Activated CD4-positive, alpha-beta T cell treated with anti-CD3 and anti-CD28 coated beads, Interleukin-2, amount 10 ng/mL, durations not matched to agents 7 days and 5 days (primary cell): ENCODE measurements at regions not wholly inside any gene's neighbourhood (a gene's known extent, or its start where the extent isn't known, plus 50 kb on each side); places are given as distances from the start of the nearest gene placed in this dataset.

Experiments used
- CTCF ChIA-PET: fragments of 350-600 bp; sonication (Branson Sonifier 250); formaldehyde crosslinking; loops from one replicate; lab custom pipeline; 2021; ENCODE audit warnings: antibody characterized with exemption; lab: Charles Lee
- POLR2A ChIA-PET: fragments of 350-600 bp; sonication (Branson Sonifier 250); formaldehyde crosslinking; loops from one replicate; lab custom pipeline; 2021; ENCODE audit warnings: antibody characterized with exemption; lab: Charles Lee
- DNase-seq: peaks from one replicate; pipeline ENCODE4 v3.0.0-alpha.2; 2020
- H3K27ac Mint-ChIP-seq: one replicate; pipeline ENCODE4 v1.8.0; 2021; ENCODE audit warnings: mild to moderate bottlenecking, moderate library complexity, mixed read lengths
- H3K27me3 Mint-ChIP-seq: one replicate; pipeline ENCODE4 v1.8.0; 2021; ENCODE audit warnings: mixed read lengths
- H3K36me3 Mint-ChIP-seq: one replicate; pipeline ENCODE4 v1.8.0; 2021; ENCODE audit warnings: low read depth, mixed read lengths
- H3K4me1 Mint-ChIP-seq: one replicate; pipeline ENCODE4 v1.8.0; 2021; ENCODE audit warnings: mixed read lengths
- H3K4me3 Mint-ChIP-seq: one replicate; pipeline ENCODE4 v1.8.0; 2021; ENCODE audit warnings: mild to moderate bottlenecking, moderate library complexity, mixed read lengths
- H3K9me3 Mint-ChIP-seq: one replicate; pipeline ENCODE4 v1.8.0; 2021; ENCODE audit warnings: mixed read lengths

DNA sequence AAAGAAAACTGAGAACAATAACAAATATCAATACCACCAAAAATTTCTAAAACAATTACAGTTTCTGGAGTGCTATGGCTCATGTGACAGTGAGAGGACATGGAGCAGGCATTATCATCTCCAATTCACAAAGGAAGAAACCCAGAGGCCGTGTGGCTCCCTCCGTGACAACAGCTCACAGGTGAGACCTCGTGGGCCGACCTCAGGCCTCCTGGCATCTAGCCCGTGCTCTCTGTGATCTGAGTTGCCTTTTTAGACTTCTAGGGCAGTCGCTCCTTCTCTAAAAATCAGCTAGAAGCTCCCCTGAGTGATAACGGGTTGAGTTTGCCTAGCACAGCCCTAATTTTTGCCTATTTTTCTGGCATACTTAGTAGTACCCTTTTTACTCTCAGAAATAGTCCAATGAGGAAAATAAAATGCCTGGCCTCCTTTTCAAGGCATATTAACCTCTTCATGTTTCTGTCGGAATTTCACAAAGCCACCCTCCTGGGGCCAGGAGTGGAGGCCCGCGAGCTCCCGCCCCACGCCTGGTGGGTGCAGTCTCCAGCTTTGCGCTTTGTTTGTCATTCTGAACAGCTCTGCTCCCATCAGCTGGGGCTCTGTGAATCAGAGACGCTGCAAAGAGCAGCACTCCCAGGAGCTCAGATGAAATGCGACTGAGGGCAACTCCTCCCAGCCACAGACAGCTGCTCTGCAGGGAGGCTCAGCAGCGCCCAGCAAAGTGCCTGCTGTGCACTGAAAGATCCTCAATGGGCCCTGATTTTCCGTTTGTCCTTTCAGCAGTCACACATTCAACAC lies 292.5 kb downstream of the UQCRFS1 start:
- POLR2A ChIA-PET: no interaction called here
- Mint-ChIP-seq H3K4me1 (no peaks in the 10 kb centered on the region), H3K4me3 (no peak overlapping the region), H3K9me3 (no peaks in the 10 kb centered on the region), H3K27me3 (no peaks in the 10 kb centered on the region), H3K27ac (no peak overlapping the region), H3K36me3 (no peaks in the 10 kb centered on the region)
- no peak for DNase-seq
- CTCF ChIA-PET: interaction anchor here (1.0 kb wide), 1 partner anchor 13 kb away, joined by 3 read pairs; no protein-coding TSS in a partner anchor

DNA sequence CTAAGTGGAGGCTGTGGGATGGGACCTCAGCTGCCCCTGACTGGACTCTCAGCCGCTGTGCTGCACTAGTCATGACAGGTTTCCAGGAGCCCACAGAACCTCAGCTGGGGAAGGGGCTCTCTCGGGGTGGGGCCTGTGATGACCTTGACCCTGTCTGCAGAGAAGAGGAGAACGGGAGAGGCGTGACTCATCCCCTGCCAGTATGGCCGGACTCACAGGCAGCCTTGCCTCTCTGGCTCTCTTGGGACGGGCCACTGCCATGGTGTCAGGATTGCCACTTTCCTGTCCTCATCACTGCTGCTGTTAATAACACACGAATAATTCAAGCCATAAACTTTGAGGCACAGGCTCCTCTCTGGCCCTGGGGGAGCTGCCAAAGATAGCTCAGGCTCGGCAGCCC lies 295.3 kb downstream of the UQCRFS1 start:
- CTCF ChIA-PET: no interaction called here
- H3K9me3 Mint-ChIP-seq: no peaks in the 10 kb centered on the region
- no peaks in the 10 kb centered on the region for H3K4me1 Mint-ChIP-seq
- H3K4me3 Mint-ChIP-seq: no peak overlapping the region
- H3K27me3 Mint-ChIP-seq: no peaks in the 10 kb centered on the region
- POLR2A ChIA-PET: no interaction called here
- no peak overlapping the region for H3K27ac Mint-ChIP-seq
- no peaks in the 10 kb centered on the region for H3K36me3 Mint-ChIP-seq
- no peak for DNase-seq

DNA sequence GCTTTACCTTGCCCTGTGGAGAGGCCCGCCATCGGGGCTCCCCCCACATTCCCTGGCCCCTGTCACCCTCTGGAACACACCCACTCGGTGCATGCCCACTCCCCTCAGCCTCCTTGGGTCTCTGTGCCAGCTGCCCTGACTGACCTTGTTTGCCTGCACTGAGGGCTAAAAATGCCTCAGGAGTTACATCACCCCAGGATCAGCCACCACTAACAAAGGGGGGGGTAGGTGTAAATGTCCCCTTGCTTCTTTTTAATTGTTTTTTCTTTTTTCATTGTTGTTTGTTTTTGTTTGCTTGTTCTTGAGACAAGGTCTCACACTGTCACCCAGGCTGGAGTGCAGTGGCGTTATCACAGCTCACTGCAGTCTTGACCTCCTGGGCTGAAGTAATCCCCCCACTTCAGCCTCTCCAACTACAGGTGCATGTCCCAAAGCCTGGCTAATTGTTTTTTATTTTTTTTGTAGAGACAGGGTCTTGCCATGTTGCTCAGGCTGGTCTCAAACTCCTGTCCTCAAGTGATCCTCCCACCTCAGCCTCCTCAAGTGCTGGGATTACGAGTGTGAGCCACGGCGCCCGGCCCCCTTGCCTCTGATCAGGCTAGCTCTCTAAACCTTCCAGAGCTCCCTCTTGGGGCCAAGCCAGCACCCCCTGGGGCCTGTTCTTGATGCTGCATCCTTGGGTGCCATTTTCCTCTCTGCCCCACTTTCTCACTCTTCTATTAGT lies 297.1 kb downstream of the UQCRFS1 start:
- CTCF ChIA-PET: no interaction called here
- POLR2A ChIA-PET: no interaction called here

DNA sequence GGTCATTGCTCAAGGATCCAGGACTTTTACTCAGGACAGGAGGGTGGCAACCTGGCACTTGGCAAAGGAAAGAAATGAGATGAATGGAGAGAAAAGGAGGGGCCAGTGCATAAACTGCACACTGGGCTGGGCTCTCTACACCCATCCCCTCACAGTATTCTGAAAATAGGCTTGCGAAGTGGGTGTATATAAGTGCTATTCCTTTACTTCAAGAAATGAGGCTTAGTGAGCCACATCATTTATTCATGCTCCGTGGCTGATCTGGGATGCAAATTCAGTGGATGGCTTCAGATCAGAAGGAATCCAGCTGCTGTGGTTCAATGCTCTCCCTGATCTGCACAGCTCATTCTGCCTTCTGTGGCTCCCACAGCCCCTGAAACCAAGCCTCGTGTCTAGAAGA lies 297.7 kb downstream of the UQCRFS1 start:
- Mint-ChIP-seq H3K36me3 (no peaks in the 10 kb centered on the region), H3K4me3 (no peak overlapping the region), H3K4me1 (no peaks in the 10 kb centered on the region), H3K9me3 (no peaks in the 10 kb centered on the region), H3K27ac (no peak overlapping the region), H3K27me3 (no peaks in the 10 kb centered on the region)
- CTCF ChIA-PET: no interaction called here
- no peak for DNase-seq
- POLR2A ChIA-PET: no interaction called here

More for the DNA sequence above, 297.1 kb downstream of the UQCRFS1 start:
- no peak for DNase-seq
- H3K4me1 Mint-ChIP-seq: no peaks in the 10 kb centered on the region
- H3K9me3 Mint-ChIP-seq: no peaks in the 10 kb centered on the region
- H3K4me3 Mint-ChIP-seq: no peak overlapping the region
- H3K27ac Mint-ChIP-seq: no peak overlapping the region
- H3K36me3 Mint-ChIP-seq: no peaks in the 10 kb centered on the region
- no peaks in the 10 kb centered on the region for H3K27me3 Mint-ChIP-seq

DNA sequence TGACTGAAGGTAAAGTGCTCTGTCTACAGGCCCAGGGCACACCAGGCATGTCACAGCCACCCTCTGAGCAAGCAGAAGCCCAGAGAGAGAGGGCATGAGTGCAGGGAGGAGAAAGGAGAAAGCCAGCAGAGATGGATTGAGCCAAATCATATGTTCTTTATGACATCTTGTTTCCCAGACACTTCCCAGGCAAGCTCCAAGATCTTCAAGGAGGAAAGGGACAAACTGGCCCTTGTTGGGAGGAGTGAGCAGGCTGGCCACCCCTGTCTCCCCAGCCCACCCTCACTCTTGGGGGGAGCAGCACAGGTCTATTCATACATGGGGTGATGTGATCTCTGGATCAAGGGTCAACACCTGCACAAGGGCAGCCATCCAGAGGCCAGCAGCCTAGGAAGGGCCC lies 298.8 kb downstream of the UQCRFS1 start:
- H3K27ac Mint-ChIP-seq: no peak overlapping the region
- no peaks in the 10 kb centered on the region for H3K9me3 Mint-ChIP-seq
- no peaks in the 10 kb centered on the region for H3K27me3 Mint-ChIP-seq
- DNase-seq: no peak
- H3K36me3 Mint-ChIP-seq: no peaks in the 10 kb centered on the region
- no peak overlapping the region for H3K4me3 Mint-ChIP-seq
- CTCF ChIA-PET: no interaction called here
- POLR2A ChIA-PET: no interaction called here
- H3K4me1 Mint-ChIP-seq: no peaks in the 10 kb centered on the region

DNA sequence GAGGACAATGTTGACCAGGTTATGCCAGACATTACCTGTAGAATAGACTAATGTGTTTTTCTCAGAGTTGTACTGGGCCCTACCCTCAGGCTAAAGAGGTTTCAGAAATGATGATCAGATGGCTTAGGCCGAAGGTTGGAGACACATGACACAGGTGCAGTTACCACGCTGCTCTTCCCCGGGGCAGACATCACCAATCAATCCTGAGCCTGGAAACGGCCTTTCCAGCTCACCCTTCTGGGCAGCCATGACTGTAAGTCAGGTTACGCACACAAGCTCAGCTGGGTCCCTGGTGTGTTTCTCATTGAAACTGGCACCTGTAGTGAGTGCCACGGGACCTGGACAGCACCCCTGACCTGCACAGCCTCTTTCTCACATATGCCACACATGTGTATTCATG lies 299.3 kb downstream of the UQCRFS1 start:
- POLR2A ChIA-PET: no interaction called here
- H3K36me3 Mint-ChIP-seq: no peaks in the 10 kb centered on the region
- no peak overlapping the region for H3K4me3 Mint-ChIP-seq
- H3K27me3 Mint-ChIP-seq: no peaks in the 10 kb centered on the region
- DNase-seq: no peak
- H3K9me3 Mint-ChIP-seq: no peaks in the 10 kb centered on the region
- no peak overlapping the region for H3K27ac Mint-ChIP-seq
- CTCF ChIA-PET: no interaction called here
- H3K4me1 Mint-ChIP-seq: no peaks in the 10 kb centered on the region

DNA sequence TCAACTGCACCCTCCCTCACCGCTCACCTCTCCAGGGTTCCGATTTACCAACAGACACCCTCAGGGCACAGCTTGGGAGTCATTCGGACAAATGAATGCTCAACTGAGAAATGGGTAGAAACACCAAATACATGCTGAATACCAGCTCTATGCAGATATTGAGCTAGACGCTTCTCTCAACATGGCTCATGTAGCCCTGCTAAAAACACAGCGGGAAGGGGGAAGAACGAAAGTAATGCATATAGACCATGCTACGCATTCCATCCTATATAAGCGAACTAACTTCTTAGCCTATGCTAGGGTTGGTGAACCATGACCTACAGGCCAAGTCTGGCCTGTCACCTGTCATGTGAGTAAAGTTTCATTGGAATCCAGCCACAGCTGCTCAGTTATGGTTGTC lies 304.0 kb downstream of the UQCRFS1 start:
- DNase-seq: no peak
- ChIA-PET POLR2A (no interaction called here), CTCF (no interaction called here)
- H3K27me3 Mint-ChIP-seq: no peaks in the 10 kb centered on the region
- H3K4me1 Mint-ChIP-seq: no peaks in the 10 kb centered on the region
- no peak overlapping the region for H3K4me3 Mint-ChIP-seq
- H3K9me3 Mint-ChIP-seq: no peaks in the 10 kb centered on the region
- no peak overlapping the region for H3K27ac Mint-ChIP-seq
- H3K36me3 Mint-ChIP-seq: no peaks in the 10 kb centered on the region

DNA sequence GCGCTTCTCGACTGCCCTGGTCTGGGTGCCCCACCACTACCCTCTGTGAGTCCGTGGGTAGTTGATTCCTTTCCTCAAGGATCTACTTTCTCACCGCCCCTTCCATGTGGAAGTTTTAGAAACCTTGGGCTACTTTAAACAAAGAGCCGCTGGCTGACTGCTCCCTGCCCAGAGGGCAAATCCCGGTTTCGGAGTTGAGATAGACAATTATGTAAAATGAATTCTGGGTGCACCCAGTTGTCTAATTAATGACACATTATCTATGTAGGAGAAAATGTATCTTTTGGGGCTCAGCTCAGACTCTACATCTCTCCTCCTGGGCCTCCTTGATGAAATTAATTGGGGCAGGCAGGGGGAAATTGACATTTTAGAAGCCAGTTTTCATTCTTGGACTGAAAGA lies 305.4 kb downstream of the UQCRFS1 start:
- Mint-ChIP-seq H3K4me1 (no peaks in the 10 kb centered on the region), H3K36me3 (no peaks in the 10 kb centered on the region), H3K27ac (no peak overlapping the region), H3K27me3 (no peaks in the 10 kb centered on the region), H3K9me3 (no peaks in the 10 kb centered on the region), H3K4me3 (no peak overlapping the region)
- no peak for DNase-seq
- POLR2A ChIA-PET: no interaction called here
- CTCF ChIA-PET: no interaction called here

DNA sequence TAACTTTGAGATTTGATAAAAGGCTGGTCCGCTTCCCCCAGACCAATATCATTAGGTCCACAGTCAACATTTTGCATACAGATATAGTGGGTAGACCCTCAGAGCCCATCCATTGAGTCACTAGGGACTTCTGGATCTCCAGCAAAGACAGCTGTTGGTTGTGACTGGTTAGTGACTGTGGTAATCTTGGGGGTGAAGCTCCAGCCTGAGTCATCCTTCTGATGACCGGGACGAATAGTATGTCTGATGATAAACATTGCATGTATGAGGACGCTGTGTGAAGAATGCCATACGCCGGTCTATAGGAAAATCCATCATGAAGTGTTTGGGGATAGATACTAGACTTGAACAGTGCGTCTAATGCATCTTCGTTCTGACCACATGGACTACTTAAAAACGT lies 307.0 kb downstream of the UQCRFS1 start:
- Mint-ChIP-seq H3K27ac (no peak overlapping the region), H3K36me3 (no peaks in the 10 kb centered on the region), H3K9me3 (no peaks in the 10 kb centered on the region), H3K27me3 (no peaks in the 10 kb centered on the region), H3K4me3 (no peak overlapping the region), H3K4me1 (no peaks in the 10 kb centered on the region)
- ChIA-PET CTCF (no interaction called here), POLR2A (no interaction called here)
- no peak for DNase-seq

DNA sequence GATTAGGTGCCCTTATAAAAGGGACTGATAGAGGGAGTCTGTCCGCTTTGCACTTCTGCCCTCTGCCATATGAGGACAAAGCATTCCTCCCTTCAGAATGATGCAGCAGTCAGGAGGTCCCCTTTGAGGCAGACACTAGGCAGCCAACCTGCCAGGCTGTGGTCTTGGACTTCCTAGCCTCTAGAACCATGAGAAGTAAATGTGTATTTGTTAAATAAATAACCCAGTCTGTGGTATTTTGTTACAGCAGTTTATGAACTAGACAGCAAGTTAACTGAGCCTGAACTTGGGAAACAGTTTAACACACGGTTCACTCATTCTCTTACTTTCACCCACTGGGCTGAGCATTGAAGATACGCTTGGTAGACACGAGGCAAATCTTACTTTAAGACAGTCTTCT lies 313.2 kb downstream of the UQCRFS1 start:
- CTCF ChIA-PET: no interaction called here
- no peaks in the 10 kb centered on the region for H3K36me3 Mint-ChIP-seq
- no peak for DNase-seq
- H3K9me3 Mint-ChIP-seq: no peaks in the 10 kb centered on the region
- H3K4me1 Mint-ChIP-seq: no peaks in the 10 kb centered on the region
- H3K4me3 Mint-ChIP-seq: no peak overlapping the region
- no peaks in the 10 kb centered on the region for H3K27me3 Mint-ChIP-seq
- POLR2A ChIA-PET: no interaction called here
- no peak overlapping the region for H3K27ac Mint-ChIP-seq

DNA sequence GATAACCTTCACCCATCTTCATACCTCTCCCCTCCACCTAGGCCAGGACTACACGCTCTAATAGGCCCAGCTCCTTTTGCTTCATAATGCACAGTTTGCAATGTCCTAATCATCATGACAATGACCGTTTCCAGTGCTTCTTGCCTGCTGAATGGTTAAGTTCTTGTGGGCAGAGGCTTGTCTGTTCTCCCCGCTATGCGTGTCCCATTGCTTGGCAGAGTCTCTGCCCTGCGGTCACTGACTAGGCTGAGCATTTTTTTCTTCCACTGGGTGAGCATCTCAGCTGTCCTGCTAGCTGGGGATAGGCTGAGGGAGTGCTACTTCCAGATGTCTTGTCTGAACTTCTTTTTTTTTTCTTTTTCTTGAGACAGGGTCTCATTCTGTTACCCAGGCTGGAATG lies 314.7 kb downstream of the UQCRFS1 start:
- Mint-ChIP-seq H3K27ac (no peak overlapping the region), H3K27me3 (no peaks in the 10 kb centered on the region), H3K36me3 (no peaks in the 10 kb centered on the region), H3K4me1 (no peaks in the 10 kb centered on the region), H3K4me3 (no peak overlapping the region), H3K9me3 (no peaks in the 10 kb centered on the region)
- DNase-seq: no peak
- ChIA-PET POLR2A (no interaction called here), CTCF (no interaction called here)

DNA sequence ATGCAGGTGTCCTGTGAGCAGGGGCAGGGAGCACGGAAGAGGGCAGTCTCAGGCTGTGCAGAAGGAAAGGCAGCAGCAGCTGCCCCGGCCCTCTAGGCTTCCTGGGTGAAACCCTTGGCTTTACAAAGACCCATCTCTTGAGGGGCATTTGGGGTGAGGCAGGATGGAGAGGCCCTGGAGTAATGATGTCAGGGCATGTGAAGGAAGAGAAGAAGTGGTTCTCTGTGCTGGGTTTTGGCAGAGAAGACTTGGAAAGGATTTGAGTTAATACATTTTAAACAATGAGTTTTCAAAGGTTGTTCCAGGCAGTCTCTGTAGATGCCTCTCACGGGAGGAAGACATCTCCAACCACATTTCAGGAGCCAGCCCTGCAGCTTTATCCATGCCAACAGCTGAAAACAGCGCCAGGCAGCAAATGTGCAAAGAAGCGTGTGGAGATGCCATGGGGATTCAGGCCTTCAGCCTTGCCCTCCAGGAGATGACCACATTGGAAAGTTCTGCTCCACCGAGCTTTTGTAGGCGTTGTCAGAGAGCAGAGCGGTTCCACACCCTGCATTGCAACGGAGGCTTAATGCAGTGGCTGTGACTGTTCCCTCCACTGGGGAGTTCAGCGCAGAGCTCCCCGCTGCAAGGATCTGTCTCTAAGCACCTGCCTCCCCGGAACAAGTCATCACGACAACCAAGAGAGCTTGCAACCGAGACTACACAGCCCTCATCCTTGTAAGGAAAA lies 322.8 kb downstream of the UQCRFS1 start:
- H3K27ac Mint-ChIP-seq: no peak overlapping the region
- DNase-seq: no peak
- no peaks in the 10 kb centered on the region for H3K9me3 Mint-ChIP-seq
- H3K27me3 Mint-ChIP-seq: no peaks in the 10 kb centered on the region
- CTCF ChIA-PET: interaction anchor here (0.6 kb wide), 1 partner anchor 22 kb away, joined by 3 read pairs; no protein-coding TSS in a partner anchor
- no peak overlapping the region for H3K4me3 Mint-ChIP-seq
- H3K4me1 Mint-ChIP-seq: no peaks in the 10 kb centered on the region
- POLR2A ChIA-PET: no interaction called here
- no peaks in the 10 kb centered on the region for H3K36me3 Mint-ChIP-seq

DNA sequence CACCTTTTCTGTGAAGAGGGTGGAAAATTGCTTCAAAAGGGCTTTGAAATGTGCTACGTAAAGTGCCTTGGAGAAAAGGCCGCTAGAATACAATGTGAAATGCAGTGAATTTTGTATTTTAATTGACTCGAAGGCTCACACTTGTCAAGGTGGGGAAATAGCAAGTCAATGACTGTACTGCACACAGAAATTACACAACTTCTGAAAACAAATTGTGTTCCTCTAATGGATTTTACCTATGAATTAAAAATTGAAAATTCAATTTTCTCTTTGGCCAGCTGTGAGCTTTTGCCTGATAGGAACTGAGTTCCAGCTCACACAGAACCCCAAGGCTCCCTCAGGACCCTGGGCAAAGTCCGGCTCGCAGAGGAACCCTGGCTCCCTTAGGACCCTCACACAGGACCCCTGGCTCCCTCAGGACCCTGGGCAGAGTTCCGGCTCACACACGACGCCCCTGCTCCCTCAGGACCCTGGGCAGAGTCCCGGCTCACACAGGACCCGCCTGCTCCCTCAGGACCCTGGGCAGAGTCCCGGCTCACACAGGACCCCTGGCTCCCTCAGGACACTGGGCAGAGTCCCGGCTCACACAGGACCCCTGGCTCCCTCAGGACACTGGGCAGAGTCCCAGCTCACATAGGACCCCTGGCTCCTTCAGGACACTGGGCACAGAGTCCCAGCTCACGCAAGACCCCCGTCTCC lies 324.9 kb downstream of the UQCRFS1 start:
- no peak for DNase-seq
- H3K4me1 Mint-ChIP-seq: no peaks in the 10 kb centered on the region
- no peaks in the 10 kb centered on the region for H3K27me3 Mint-ChIP-seq
- H3K4me3 Mint-ChIP-seq: no peak overlapping the region
- no peaks in the 10 kb centered on the region for H3K9me3 Mint-ChIP-seq
- ChIA-PET CTCF (no interaction called here), POLR2A (no interaction called here)
- H3K27ac Mint-ChIP-seq: no peak overlapping the region
- H3K36me3 Mint-ChIP-seq: no peaks in the 10 kb centered on the region
